GM23338 (cell line): ENCODE measurements at regions not wholly inside any gene's neighbourhood (a gene's known extent, or its start where the extent isn't known, plus 50 kb on each side); places are given as distances from the start of the nearest gene placed in this dataset.

Experiments
- ATAC-seq: fragments of 200-7000 bp; cut with Tn5 transposase; 3 replicates; pipeline ENCODE4 v1.9.1; 2020
- DNase-seq: peaks from one replicate; pipeline ENCODE4 v3.0.0-alpha.2; 2015; ENCODE audit warnings: low spot score
- H2AFZ ChIP-seq: fragments of 200-600 bp; sonication (generic); 2 replicates; pipeline ENCODE4 v1.8.0; 2016; ENCODE audit warnings: antibody characterized with exemption, mild to moderate bottlenecking, moderate library complexity
- H3F3A ChIP-seq: fragments of 200-600 bp; sonication (generic); replicated peaks from 2 replicates; pipeline ENCODE4 v1.8.0; 2017; ENCODE audit warnings: antibody characterized with exemption, mixed run types, low read depth
- H3K27ac ChIP-seq: fragments of 200-600 bp; sonication (generic); 2 replicates; pipeline ENCODE4 v1.6.1; 2016; ENCODE audit warnings: low read depth
- H3K27me3 ChIP-seq: fragments of 200-600 bp; sonication (generic); 2 replicates; pipeline ENCODE4 v1.8.0; 2016; ENCODE audit warnings: mild to moderate bottlenecking, mixed run types, moderate library complexity; ENCODE audit not compliant: insufficient read depth
- H3K36me3 ChIP-seq: fragments of 200-600 bp; sonication (generic); 2 replicates; pipeline ENCODE4 v1.8.0; 2016; ENCODE audit warnings: mild to moderate bottlenecking; ENCODE audit not compliant: insufficient read depth
- H3K4me1 ChIP-seq: fragments of 200-600 bp; sonication (generic); 2 replicates; pipeline ENCODE4 v1.8.0; 2016; ENCODE audit warnings: mild to moderate bottlenecking, moderate library complexity; ENCODE audit not compliant: insufficient read depth
- H3K4me2 ChIP-seq: fragments of 200-600 bp; sonication (generic); 2 replicates; pipeline ENCODE4 v1.7.1; 2017; ENCODE audit warnings: mixed run types
- H3K4me3 ChIP-seq: fragments of 200-600 bp; sonication (generic); 2 replicates; pipeline ENCODE4 v1.6.1; 2016; ENCODE audit warnings: mixed run types
- H3K79me2 ChIP-seq: fragments of 200-600 bp; sonication (generic); replicated peaks from 2 replicates; pipeline ENCODE4 v1.8.0; 2017; ENCODE audit warnings: mild to moderate bottlenecking; ENCODE audit not compliant: insufficient read depth
- H3K9me2 ChIP-seq: fragments of 200-600 bp; sonication (generic); 2 replicates; pipeline ENCODE4 v1.8.0; 2017; ENCODE audit not compliant: insufficient read depth
- H4K20me1 ChIP-seq: fragments of 200-600 bp; sonication (generic); replicated peaks from 2 replicates; pipeline ENCODE4 v1.8.0; 2017; ENCODE audit warnings: mild to moderate bottlenecking; ENCODE audit not compliant: insufficient read depth
- H3K27ac Mint-ChIP-seq: 2 replicates; pipeline ENCODE4 v1.8.0; 2020; ENCODE audit warnings: inconsistent platforms, mild to moderate bottlenecking, moderate library complexity, mixed read lengths
- H3K27me3 Mint-ChIP-seq: 3 replicates; pipeline ENCODE4 v1.8.0; 2022; ENCODE audit warnings: low read depth, mild to moderate bottlenecking, moderate library complexity, mixed read lengths, inconsistent platforms; ENCODE audit not compliant: insufficient read depth, poor library complexity
- H3K36me3 Mint-ChIP-seq: 3 replicates; pipeline ENCODE4 v1.8.0; 2021; ENCODE audit warnings: low read depth, mild to moderate bottlenecking, inconsistent platforms, moderate library complexity, mixed read lengths
- H3K4me1 Mint-ChIP-seq: 3 replicates; pipeline ENCODE4 v1.8.0; 2020; ENCODE audit warnings: mild to moderate bottlenecking, inconsistent platforms, mixed read lengths
- H3K4me3 Mint-ChIP-seq: 3 replicates; pipeline ENCODE4 v1.8.0; 2021; ENCODE audit warnings: moderate library complexity, mild to moderate bottlenecking, inconsistent platforms, mixed read lengths
- H3K9me3 Mint-ChIP-seq: 3 replicates; pipeline ENCODE4 v1.8.0; 2020; ENCODE audit warnings: moderate library complexity, mild to moderate bottlenecking, inconsistent platforms, mixed read lengths
- CREB1 ChIP-seq: fragments of 250-450 bp; sonication (Bioruptor Pico); IDR thresholded peaks from 2 replicates; pipeline ENCODE4 v1.5.0; 2020; ENCODE audit warnings: low read depth, mild to moderate bottlenecking, moderate library complexity
- EZH2 ChIP-seq: fragments of 200-600 bp; sonication (generic); IDR thresholded peaks from one replicate; pipeline ENCODE4 v1.8.0; 2017; ENCODE audit warnings: antibody characterized with exemption, mild to moderate bottlenecking, low read depth; ENCODE audit not compliant: unreplicated experiment
- EZH2phosphoT487 ChIP-seq: fragments of 200-600 bp; sonication (generic); IDR thresholded peaks from one replicate; pipeline ENCODE4 v1.8.1; 2018; ENCODE audit warnings: antibody characterized with exemption; ENCODE audit not compliant: unreplicated experiment
- NANOG ChIP-seq: IDR thresholded peaks from 2 replicates; pipeline ENCODE4 v1.6.1; 2016; ENCODE audit warnings: antibody characterized with exemption, borderline replicate concordance
- POLR2AphosphoS5 ChIP-seq: IDR thresholded peaks from 2 replicates; pipeline ENCODE4 v1.6.1; 2016; ENCODE audit warnings: antibody characterized with exemption, low read depth
- STAT1 ChIP-seq: IDR thresholded peaks from one replicate; pipeline ENCODE4 v1.6.1; 2016; ENCODE audit warnings: antibody characterized with exemption; ENCODE audit not compliant: unreplicated experiment
- ZNF114 ChIP-seq: fragments of 250-450 bp; sonication (Bioruptor Pico); IDR thresholded peaks from 2 replicates; pipeline ENCODE4 v1.5.0; 2020; ENCODE audit warnings: mild to moderate bottlenecking, moderate library complexity
- ZNF331 ChIP-seq: fragments of 250-450 bp; sonication (Bioruptor Pico); IDR thresholded peaks from 2 replicates; pipeline ENCODE4 v1.5.0; 2020; ENCODE audit warnings: low read depth, mild to moderate bottlenecking, moderate library complexity
- TF ChIP-seq, protein P1 (sequence below): IDR thresholded peaks from one replicate; pipeline ENCODE4 v1.6.1; 2018; ENCODE audit warnings: antibody characterized with exemption; ENCODE audit not compliant: unreplicated experiment
- TF ChIP-seq, protein P2 (sequence below): fragments of 250-450 bp; sonication (Bioruptor Pico); IDR thresholded peaks from 2 replicates; pipeline ENCODE4 v1.5.0; 2020; ENCODE audit warnings: mild to moderate bottlenecking, moderate library complexity

DNA sequence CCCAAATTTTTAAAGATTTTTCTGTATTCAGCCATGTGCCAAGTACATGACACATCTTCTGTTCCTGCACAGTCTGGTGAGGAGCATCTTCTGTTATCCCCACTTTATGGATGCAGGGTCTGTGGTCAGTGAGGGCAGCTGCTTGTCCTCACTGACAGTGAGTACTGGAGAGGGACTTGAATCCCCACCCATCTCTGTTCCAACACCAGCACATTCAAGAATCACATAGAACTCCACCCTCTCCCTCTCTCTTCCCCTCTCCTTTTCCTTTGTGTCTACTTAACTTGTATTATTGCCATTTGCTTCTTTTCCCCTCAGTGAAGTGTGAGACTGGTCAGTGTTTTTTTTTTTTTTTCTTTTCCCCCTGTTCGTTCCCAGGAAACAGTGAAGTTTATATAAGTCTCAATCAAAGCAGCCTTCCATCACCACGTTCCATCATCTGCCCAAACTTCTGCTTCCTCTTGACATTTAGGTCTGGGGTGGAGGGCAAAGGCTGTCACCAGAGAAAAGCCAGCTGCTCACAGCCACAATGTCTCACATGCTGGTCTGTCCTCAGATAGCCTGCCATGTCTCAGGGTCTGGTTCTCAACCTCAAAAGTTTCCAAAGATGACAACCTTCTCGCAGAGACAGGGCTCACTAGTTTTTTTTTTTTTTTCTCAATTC, 110.0 kb upstream of the SSTR4 start (continued):
- TF ChIP-seq, protein P1, sequence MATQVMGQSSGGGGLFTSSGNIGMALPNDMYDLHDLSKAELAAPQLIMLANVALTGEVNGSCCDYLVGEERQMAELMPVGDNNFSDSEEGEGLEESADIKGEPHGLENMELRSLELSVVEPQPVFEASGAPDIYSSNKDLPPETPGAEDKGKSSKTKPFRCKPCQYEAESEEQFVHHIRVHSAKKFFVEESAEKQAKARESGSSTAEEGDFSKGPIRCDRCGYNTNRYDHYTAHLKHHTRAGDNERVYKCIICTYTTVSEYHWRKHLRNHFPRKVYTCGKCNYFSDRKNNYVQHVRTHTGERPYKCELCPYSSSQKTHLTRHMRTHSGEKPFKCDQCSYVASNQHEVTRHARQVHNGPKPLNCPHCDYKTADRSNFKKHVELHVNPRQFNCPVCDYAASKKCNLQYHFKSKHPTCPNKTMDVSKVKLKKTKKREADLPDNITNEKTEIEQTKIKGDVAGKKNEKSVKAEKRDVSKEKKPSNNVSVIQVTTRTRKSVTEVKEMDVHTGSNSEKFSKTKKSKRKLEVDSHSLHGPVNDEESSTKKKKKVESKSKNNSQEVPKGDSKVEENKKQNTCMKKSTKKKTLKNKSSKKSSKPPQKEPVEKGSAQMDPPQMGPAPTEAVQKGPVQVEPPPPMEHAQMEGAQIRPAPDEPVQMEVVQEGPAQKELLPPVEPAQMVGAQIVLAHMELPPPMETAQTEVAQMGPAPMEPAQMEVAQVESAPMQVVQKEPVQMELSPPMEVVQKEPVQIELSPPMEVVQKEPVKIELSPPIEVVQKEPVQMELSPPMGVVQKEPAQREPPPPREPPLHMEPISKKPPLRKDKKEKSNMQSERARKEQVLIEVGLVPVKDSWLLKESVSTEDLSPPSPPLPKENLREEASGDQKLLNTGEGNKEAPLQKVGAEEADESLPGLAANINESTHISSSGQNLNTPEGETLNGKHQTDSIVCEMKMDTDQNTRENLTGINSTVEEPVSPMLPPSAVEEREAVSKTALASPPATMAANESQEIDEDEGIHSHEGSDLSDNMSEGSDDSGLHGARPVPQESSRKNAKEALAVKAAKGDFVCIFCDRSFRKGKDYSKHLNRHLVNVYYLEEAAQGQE = no peak
- TF ChIP-seq ZNF114 (no peak), EZH2phosphoT487 (no peak), CREB1 (no peak)

DNA sequence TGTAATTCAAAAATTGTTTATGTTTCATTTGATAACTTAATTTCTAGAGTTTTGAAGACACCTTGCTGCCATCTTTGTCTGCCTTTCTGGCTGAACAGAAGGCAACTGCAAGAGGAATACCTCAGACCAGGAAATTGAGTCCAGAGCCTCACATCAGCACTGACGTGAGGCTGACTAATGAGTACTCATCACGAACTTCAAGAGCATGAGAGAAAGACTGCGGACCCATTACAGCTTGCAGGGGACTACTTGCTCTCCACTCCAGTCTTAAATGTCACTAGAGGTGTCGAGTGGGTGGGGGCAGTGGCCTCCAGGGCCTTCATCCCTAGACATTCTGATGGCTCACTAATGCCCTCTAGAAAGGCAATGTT, 109.5 kb upstream of the SSTR4 start:
- Histone ChIP-seq H3K36me3 (no peaks in the 10 kb centered on the region), H3K9me2 (peaks cover 17% of the 10 kb centered on the region), H3K4me1 (no peaks in the 10 kb centered on the region), H3K27ac (no peak overlapping the region), H3K27me3 (no peaks in the 10 kb centered on the region), H3K79me2 (no peaks in the 10 kb centered on the region), H3K4me3 (no peak overlapping the region), H3F3A (no peaks in the 10 kb centered on the region), H2AFZ (no peak overlapping the region), H4K20me1 (no peaks in the 10 kb centered on the region), H3K4me2 (no peak overlapping the region)
- no peak overlapping the region for H3K4me3 Mint-ChIP-seq
- DNase-seq = no peak
- no peak for ATAC-seq
- no peaks in the 10 kb centered on the region for H3K27me3 Mint-ChIP-seq
- no peaks in the 10 kb centered on the region for H3K9me3 Mint-ChIP-seq
- H3K27ac Mint-ChIP-seq = no peak overlapping the region
- no peaks in the 10 kb centered on the region for H3K4me1 Mint-ChIP-seq
- H3K36me3 Mint-ChIP-seq = no peaks in the 10 kb centered on the region
- TF ChIP-seq EZH2phosphoT487 = no peak
- TF ChIP-seq, protein P2, sequence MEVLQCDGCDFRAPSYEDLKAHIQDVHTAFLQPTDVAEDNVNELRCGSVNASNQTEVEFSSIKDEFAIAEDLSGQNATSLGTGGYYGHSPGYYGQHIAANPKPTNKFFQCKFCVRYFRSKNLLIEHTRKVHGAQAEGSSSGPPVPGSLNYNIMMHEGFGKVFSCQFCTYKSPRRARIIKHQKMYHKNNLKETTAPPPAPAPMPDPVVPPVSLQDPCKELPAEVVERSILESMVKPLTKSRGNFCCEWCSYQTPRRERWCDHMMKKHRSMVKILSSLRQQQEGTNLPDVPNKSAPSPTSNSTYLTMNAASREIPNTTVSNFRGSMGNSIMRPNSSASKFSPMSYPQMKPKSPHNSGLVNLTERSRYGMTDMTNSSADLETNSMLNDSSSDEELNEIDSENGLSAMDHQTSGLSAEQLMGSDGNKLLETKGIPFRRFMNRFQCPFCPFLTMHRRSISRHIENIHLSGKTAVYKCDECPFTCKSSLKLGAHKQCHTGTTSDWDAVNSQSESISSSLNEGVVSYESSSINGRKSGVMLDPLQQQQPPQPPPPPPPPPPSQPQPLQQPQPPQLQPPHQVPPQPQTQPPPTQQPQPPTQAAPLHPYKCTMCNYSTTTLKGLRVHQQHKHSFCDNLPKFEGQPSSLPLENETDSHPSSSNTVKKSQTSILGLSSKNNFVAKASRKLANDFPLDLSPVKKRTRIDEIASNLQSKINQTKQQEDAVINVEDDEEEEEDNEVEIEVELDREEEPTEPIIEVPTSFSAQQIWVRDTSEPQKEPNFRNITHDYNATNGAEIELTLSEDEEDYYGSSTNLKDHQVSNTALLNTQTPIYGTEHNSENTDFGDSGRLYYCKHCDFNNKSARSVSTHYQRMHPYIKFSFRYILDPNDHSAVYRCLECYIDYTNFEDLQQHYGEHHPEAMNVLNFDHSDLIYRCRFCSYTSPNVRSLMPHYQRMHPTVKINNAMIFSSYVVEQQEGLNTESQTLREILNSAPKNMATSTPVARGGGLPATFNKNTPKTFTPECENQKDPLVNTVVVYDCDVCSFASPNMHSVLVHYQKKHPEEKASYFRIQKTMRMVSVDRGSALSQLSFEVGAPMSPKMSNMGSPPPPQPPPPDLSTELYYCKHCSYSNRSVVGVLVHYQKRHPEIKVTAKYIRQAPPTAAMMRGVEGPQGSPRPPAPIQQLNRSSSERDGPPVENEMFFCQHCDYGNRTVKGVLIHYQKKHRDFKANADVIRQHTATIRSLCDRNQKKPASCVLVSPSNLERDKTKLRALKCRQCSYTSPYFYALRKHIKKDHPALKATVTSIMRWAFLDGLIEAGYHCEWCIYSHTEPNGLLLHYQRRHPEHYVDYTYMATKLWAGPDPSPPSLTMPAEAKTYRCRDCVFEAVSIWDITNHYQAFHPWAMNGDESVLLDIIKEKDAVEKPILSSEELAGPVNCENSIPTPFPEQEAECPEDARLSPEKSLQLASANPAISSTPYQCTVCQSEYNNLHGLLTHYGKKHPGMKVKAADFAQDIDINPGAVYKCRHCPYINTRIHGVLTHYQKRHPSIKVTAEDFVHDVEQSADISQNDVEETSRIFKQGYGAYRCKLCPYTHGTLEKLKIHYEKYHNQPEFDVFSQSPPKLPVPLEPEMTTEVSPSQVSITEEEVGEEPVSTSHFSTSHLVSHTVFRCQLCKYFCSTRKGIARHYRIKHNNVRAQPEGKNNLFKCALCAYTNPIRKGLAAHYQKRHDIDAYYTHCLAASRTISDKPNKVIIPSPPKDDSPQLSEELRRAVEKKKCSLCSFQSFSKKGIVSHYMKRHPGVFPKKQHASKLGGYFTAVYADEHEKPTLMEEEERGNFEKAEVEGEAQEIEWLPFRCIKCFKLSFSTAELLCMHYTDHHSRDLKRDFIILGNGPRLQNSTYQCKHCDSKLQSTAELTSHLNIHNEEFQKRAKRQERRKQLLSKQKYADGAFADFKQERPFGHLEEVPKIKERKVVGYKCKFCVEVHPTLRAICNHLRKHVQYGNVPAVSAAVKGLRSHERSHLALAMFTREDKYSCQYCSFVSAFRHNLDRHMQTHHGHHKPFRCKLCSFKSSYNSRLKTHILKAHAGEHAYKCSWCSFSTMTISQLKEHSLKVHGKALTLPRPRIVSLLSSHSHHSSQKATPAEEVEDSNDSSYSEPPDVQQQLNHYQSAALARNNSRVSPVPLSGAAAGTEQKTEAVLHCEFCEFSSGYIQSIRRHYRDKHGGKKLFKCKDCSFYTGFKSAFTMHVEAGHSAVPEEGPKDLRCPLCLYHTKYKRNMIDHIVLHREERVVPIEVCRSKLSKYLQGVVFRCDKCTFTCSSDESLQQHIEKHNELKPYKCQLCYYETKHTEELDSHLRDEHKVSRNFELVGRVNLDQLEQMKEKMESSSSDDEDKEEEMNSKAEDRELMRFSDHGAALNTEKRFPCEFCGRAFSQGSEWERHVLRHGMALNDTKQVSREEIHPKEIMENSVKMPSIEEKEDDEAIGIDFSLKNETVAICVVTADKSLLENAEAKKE (CRISPR knock-in tag) = no peak
- TF ChIP-seq EZH2 = no peak
- TF ChIP-seq, protein P1 = no peak
- TF ChIP-seq ZNF114 = no peak
- TF ChIP-seq NANOG = no peak
- no peak for TF ChIP-seq ZNF331 (CRISPR knock-in tag)
- no peak for TF ChIP-seq POLR2AphosphoS5
- no peak for TF ChIP-seq STAT1
